ENCODE measurements at regions not wholly inside any gene's neighbourhood (a gene's known extent, or its start where the extent isn't known, plus 50 kb on each side); places are given as distances from the start of the nearest gene placed in this dataset.

DNA sequence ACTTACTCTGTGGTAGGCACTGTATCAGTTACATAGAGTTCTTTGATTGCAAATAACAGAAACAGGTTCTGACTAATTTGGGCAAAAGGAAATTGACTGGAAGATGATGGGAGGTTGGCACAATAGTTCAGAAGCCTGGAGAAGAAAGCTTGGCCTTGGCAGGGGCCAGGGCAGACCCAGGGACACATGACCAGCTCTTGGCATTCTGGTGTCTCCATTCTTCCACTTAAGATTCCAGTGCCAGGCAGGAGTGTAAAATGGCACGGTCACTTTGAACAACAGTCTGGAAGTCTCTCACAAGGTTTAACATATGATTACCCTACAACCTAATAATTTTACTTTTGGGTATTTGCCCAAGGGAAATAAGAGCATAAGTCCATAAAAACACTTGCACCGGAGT, 175.9 kb downstream of the BCOR start:
- Histone ChIP-seq H3K9me2 (replicated peaks; ENCODE audit: low read length) (no peaks in the 10 kb centered on the region), H3K79me2 (ENCODE audit: low read length) (no peaks in the 10 kb centered on the region), H3K4me2 (ENCODE audit: low read length) (no peak overlapping the region), H3F3A (ENCODE audit: low read length, unreplicated experiment) (no peaks in the 10 kb centered on the region), H3K4me1 (ENCODE audit: insufficient read depth, low read length) (no peaks in the 10 kb centered on the region), H4K20me1 (ENCODE audit: low read length) (no peaks in the 10 kb centered on the region), H3K36me3 (ENCODE audit: low read depth, low read length) (no peaks in the 10 kb centered on the region), H3K27ac (ENCODE audit: low read length) (no peak overlapping the region), H3K4me3 (ENCODE audit: low read length) (no peak overlapping the region), H3K27me3 (ENCODE audit: low read length) (no peaks in the 10 kb centered on the region), H2AFZ (ENCODE audit: low read length) (no peak overlapping the region), H3K9ac (ENCODE audit: low read length) (no peak overlapping the region), H3K9me3 (ENCODE audit: low read length) (no peaks in the 10 kb centered on the region)
- ChIA-PET POLR2A (ENCODE audit: unreplicated experiment) (no interaction called here), CTCF (no interaction called here)
- BruUV-seq (replicated peaks): no TSS peak
- no peak for DNase-seq
- intact Hi-C loops (cut with micrococcal nuclease): no loop called here
- TF ChIP-seq, protein P1, sequence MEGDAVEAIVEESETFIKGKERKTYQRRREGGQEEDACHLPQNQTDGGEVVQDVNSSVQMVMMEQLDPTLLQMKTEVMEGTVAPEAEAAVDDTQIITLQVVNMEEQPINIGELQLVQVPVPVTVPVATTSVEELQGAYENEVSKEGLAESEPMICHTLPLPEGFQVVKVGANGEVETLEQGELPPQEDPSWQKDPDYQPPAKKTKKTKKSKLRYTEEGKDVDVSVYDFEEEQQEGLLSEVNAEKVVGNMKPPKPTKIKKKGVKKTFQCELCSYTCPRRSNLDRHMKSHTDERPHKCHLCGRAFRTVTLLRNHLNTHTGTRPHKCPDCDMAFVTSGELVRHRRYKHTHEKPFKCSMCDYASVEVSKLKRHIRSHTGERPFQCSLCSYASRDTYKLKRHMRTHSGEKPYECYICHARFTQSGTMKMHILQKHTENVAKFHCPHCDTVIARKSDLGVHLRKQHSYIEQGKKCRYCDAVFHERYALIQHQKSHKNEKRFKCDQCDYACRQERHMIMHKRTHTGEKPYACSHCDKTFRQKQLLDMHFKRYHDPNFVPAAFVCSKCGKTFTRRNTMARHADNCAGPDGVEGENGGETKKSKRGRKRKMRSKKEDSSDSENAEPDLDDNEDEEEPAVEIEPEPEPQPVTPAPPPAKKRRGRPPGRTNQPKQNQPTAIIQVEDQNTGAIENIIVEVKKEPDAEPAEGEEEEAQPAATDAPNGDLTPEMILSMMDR (conservative IDR thresholded peaks at IDR 0.05; ENCODE audit: low read depth, low read length): no peak
- no peak for TF ChIP-seq EZH2phosphoT487 (IDR thresholded peaks at IDR 0.05; ENCODE audit: borderline replicate concordance, low read length)
- no peak for TF ChIP-seq EZH2 (IDR thresholded peaks at IDR 0.05; ENCODE audit: low read length, unreplicated experiment)
- no peak for ATAC-seq

DNA sequence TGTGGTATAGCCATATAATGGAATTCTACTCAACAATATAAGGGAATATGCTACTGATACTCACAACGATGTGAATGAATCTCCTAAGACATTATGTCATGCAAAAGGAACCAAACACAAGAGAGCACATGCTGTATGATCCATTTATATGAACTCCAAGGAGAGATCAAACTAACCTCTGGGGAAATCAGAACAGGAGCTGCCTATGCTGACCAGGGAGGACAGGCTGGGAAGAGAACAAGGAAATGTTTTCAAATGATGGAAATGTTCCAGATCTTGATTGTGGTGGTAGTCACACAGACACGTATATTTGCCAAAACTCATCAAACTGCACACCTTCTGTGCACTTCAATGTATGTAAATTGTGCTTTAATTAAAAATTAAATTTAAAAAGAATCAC, 175.3 kb downstream of the BCOR start:
- TF ChIP-seq, protein P1 (conservative IDR thresholded peaks at IDR 0.05; ENCODE audit: low read depth, low read length): no peak
- TF ChIP-seq EZH2 (IDR thresholded peaks at IDR 0.05; ENCODE audit: low read length, unreplicated experiment) (no peak), EZH2phosphoT487 (IDR thresholded peaks at IDR 0.05; ENCODE audit: borderline replicate concordance, low read length) (no peak)
- Histone ChIP-seq H3K27me3 (ENCODE audit: low read length) (no peaks in the 10 kb centered on the region), H3K79me2 (ENCODE audit: low read length) (no peaks in the 10 kb centered on the region)

DNA sequence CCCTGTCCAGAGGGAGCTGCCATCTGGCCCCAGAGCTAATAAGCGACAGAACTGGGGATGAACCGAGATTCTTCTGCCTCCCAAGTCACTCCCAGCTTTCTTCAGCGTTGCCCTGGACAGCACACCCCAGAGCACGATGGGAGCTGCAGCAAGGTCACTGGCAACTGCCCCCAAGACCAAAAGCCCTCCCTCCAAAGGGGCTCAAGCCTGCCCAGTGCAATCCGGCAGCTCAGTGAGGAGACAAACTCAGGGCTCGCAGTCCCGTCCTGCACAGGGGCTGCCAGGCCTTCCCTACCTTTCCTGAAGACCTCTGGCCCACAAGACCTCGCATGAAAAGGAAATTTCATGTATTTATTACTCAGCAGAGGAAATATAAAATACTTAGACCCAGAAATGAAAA, 174.8 kb downstream of the BCOR start:
- H3F3A ChIP-seq (ENCODE audit: low read length, unreplicated experiment): no peaks in the 10 kb centered on the region
- no peaks in the 10 kb centered on the region for H3K4me1 ChIP-seq (ENCODE audit: insufficient read depth, low read length)
- no peaks in the 10 kb centered on the region for H3K9me2 ChIP-seq (replicated peaks; ENCODE audit: low read length)
- no peak overlapping the region for H3K4me3 ChIP-seq (ENCODE audit: low read length)
- DNase-seq (no peak), ATAC-seq (no peak)
- H2AFZ ChIP-seq (ENCODE audit: low read length): no peak overlapping the region
- ChIA-PET CTCF (no interaction called here), POLR2A (ENCODE audit: unreplicated experiment) (no interaction called here)
- no peak overlapping the region for H3K27ac ChIP-seq (ENCODE audit: low read length)
- H3K4me2 ChIP-seq (ENCODE audit: low read length): no peak overlapping the region
- H3K9ac ChIP-seq (ENCODE audit: low read length): no peak overlapping the region
- H3K27me3 ChIP-seq (ENCODE audit: low read length): no peaks in the 10 kb centered on the region
- intact Hi-C loops (cut with micrococcal nuclease): no loop called here
- TF ChIP-seq EZH2 (IDR thresholded peaks at IDR 0.05; ENCODE audit: low read length, unreplicated experiment): no peak
- TF ChIP-seq, protein P1 (conservative IDR thresholded peaks at IDR 0.05; ENCODE audit: low read depth, low read length): no peak
- TF ChIP-seq EZH2phosphoT487 (IDR thresholded peaks at IDR 0.05; ENCODE audit: borderline replicate concordance, low read length): no peak
- BruUV-seq (replicated peaks): no TSS peak
- H4K20me1 ChIP-seq (ENCODE audit: low read length): no peaks in the 10 kb centered on the region
- no peaks in the 10 kb centered on the region for H3K79me2 ChIP-seq (ENCODE audit: low read length)
- no peaks in the 10 kb centered on the region for H3K36me3 ChIP-seq (ENCODE audit: low read depth, low read length)
- H3K9me3 ChIP-seq (ENCODE audit: low read length): no peaks in the 10 kb centered on the region

More for the DNA sequence above, 175.3 kb downstream of the BCOR start:
- no peak overlapping the region for H3K9ac ChIP-seq (ENCODE audit: low read length)
- BruUV-seq (replicated peaks): no TSS peak
- no peaks in the 10 kb centered on the region for H3F3A ChIP-seq (ENCODE audit: low read length, unreplicated experiment)
- no peaks in the 10 kb centered on the region for H3K4me1 ChIP-seq (ENCODE audit: insufficient read depth, low read length)
- no peak for ATAC-seq
- no peak overlapping the region for H2AFZ ChIP-seq (ENCODE audit: low read length)
- H3K27ac ChIP-seq (ENCODE audit: low read length): no peak overlapping the region
- intact Hi-C loops (cut with micrococcal nuclease): no loop called here
- H3K9me3 ChIP-seq (ENCODE audit: low read length): no peaks in the 10 kb centered on the region
- H3K4me2 ChIP-seq (ENCODE audit: low read length): no peak overlapping the region
- ChIA-PET POLR2A (ENCODE audit: unreplicated experiment) (no interaction called here), CTCF (no interaction called here)
- no peaks in the 10 kb centered on the region for H4K20me1 ChIP-seq (ENCODE audit: low read length)
- no peaks in the 10 kb centered on the region for H3K36me3 ChIP-seq (ENCODE audit: low read depth, low read length)
- no peak overlapping the region for H3K4me3 ChIP-seq (ENCODE audit: low read length)
- no peak for DNase-seq
- no peaks in the 10 kb centered on the region for H3K9me2 ChIP-seq (replicated peaks; ENCODE audit: low read length)
